BE2C (cell line): ENCODE measurements at regions not wholly inside any gene's neighbourhood (a gene's known extent, or its start where the extent isn't known, plus 50 kb on each side); places are given as distances from the start of the nearest gene placed in this dataset.

ENCODE experiments used
- DNase-seq: peaks from one replicate; pipeline ENCODE4 v3.0.0-alpha.2; 2020
- H3K27me3 ChIP-seq: fragments of 250-450 bp; sonication (Bioruptor Pico); 2 replicates; pipeline ENCODE4 v1.5.1; 2020; ENCODE audit warnings: mild to moderate bottlenecking
- H3K36me3 ChIP-seq: fragments of 250-450 bp; sonication (Bioruptor Pico); 2 replicates; pipeline ENCODE4 v1.5.1; 2020; ENCODE audit warnings: mild to moderate bottlenecking
- H3K4me1 ChIP-seq: fragments of 250-450 bp; sonication (Bioruptor Pico); 2 replicates; pipeline ENCODE4 v1.5.1; 2020
- H3K4me3 ChIP-seq: 2 replicates; pipeline ENCODE4 v1.5.1; 2011; ENCODE audit warnings: low read depth, low read length
- H3K9me3 ChIP-seq: fragments of 250-450 bp; sonication (Bioruptor Pico); 2 replicates; pipeline ENCODE4 v1.5.1; 2020
- CTCF ChIP-seq: IDR thresholded peaks from 2 replicates; pipeline ENCODE4 v1.5.1; 2012; ENCODE audit warnings: mild to moderate bottlenecking, low read depth, low read length

GRCh38 chr14:94836849-94837248 is 66.9 kb upstream of the GSC start:
- no peaks in the 10 kb centered on the region for H3K36me3 ChIP-seq
- DNase-seq, result no peak
- no peaks in the 10 kb centered on the region for H3K4me1 ChIP-seq
- no peak for TF ChIP-seq CTCF
- H3K27me3 ChIP-seq, result no peaks in the 10 kb centered on the region; the same call in 1 of the 2 replicates
- no peaks in the 10 kb centered on the region for H3K9me3 ChIP-seq
- H3K4me3 ChIP-seq, result no peak overlapping the region

GRCh38 chr14:94833633-94834032 is 63.7 kb upstream of the GSC start:
- no peaks in the 10 kb centered on the region for H3K36me3 ChIP-seq
- no peak for TF ChIP-seq CTCF
- H3K27me3 ChIP-seq, result no peaks in the 10 kb centered on the region; the same call in 1 of the 2 replicates
- no peak for DNase-seq
- H3K4me1 ChIP-seq, result no peaks in the 10 kb centered on the region
- H3K4me3 ChIP-seq, result no peak overlapping the region
- H3K9me3 ChIP-seq, result no peaks in the 10 kb centered on the region

- no peak for DNase-seq
These were observed 61.2 kb upstream of the GSC start for GRCh38 chr14:94831085-94831484.

GRCh38 chr14:94827711-94828447 is 58.0 kb upstream of the GSC start:
- H3K4me3 ChIP-seq, result no peak overlapping the region
- no peak for TF ChIP-seq CTCF
- no peaks in the 10 kb centered on the region for H3K9me3 ChIP-seq
- H3K36me3 ChIP-seq, result no peaks in the 10 kb centered on the region
- H3K27me3 ChIP-seq, result no peaks in the 10 kb centered on the region
- no peak for DNase-seq
- no peaks in the 10 kb centered on the region for H3K4me1 ChIP-seq

More at GRCh38 chr14:94831085-94831484, 61.2 kb upstream of the GSC start:
- no peaks in the 10 kb centered on the region for H3K4me1 ChIP-seq
- no peak overlapping the region for H3K4me3 ChIP-seq
- H3K27me3 ChIP-seq, result no peaks in the 10 kb centered on the region
- TF ChIP-seq CTCF, result no peak
- no peaks in the 10 kb centered on the region for H3K9me3 ChIP-seq
- no peaks in the 10 kb centered on the region for H3K36me3 ChIP-seq

GRCh38 chr14:94826774-94827173 is 56.9 kb upstream of the GSC start:
- Histone ChIP-seq H3K4me3 (no peak overlapping the region), H3K36me3 (no peaks in the 10 kb centered on the region), H3K27me3 (no peaks in the 10 kb centered on the region), H3K9me3 (no peaks in the 10 kb centered on the region), H3K4me1 (no peaks in the 10 kb centered on the region)
- TF ChIP-seq CTCF, result no peak
- DNase-seq, result no peak

- no peak for TF ChIP-seq CTCF
- peaks cover 5% of the 10 kb centered on the region for H3K4me1 ChIP-seq
- no peaks in the 10 kb centered on the region for H3K36me3 ChIP-seq
- H3K4me3 ChIP-seq, result no peak overlapping the region
- H3K27me3 ChIP-seq, result no peaks in the 10 kb centered on the region
- no peak for DNase-seq
- H3K9me3 ChIP-seq, result no peaks in the 10 kb centered on the region
These were observed 53.8 kb upstream of the GSC start for GRCh38 chr14:94823556-94824341.
